GM23338 (cell line): ENCODE measurements at regions not wholly inside any gene's neighbourhood (a gene's known extent, or its start where the extent isn't known, plus 50 kb on each side); places are given as distances from the start of the nearest gene placed in this dataset.
"Not testable (repeated sequence)": the region's sequence is repeated elsewhere in the genome, so short reads cannot be mapped to it uniquely, and the experiment has no call there.

Source experiments
- ATAC-seq: fragments of 200-7000 bp; cut with Tn5 transposase; 3 replicates; pipeline ENCODE4 v1.9.1; 2020
- DNase-seq: peaks from one replicate; pipeline ENCODE4 v3.0.0-alpha.2; 2015; ENCODE audit warnings: low spot score
- H2AFZ ChIP-seq: fragments of 200-600 bp; sonication (generic); 2 replicates; pipeline ENCODE4 v1.8.0; 2016; ENCODE audit warnings: antibody characterized with exemption, mild to moderate bottlenecking, moderate library complexity
- H3F3A ChIP-seq: fragments of 200-600 bp; sonication (generic); replicated peaks from 2 replicates; pipeline ENCODE4 v1.8.0; 2017; ENCODE audit warnings: antibody characterized with exemption, mixed run types, low read depth
- H3K27ac ChIP-seq: fragments of 200-600 bp; sonication (generic); 2 replicates; pipeline ENCODE4 v1.6.1; 2016; ENCODE audit warnings: low read depth
- H3K27me3 ChIP-seq: fragments of 200-600 bp; sonication (generic); 2 replicates; pipeline ENCODE4 v1.8.0; 2016; ENCODE audit warnings: mild to moderate bottlenecking, mixed run types, moderate library complexity; ENCODE audit not compliant: insufficient read depth
- H3K36me3 ChIP-seq: fragments of 200-600 bp; sonication (generic); 2 replicates; pipeline ENCODE4 v1.8.0; 2016; ENCODE audit warnings: mild to moderate bottlenecking; ENCODE audit not compliant: insufficient read depth
- H3K4me1 ChIP-seq: fragments of 200-600 bp; sonication (generic); 2 replicates; pipeline ENCODE4 v1.8.0; 2016; ENCODE audit warnings: mild to moderate bottlenecking, moderate library complexity; ENCODE audit not compliant: insufficient read depth
- H3K4me2 ChIP-seq: fragments of 200-600 bp; sonication (generic); 2 replicates; pipeline ENCODE4 v1.7.1; 2017; ENCODE audit warnings: mixed run types
- H3K4me3 ChIP-seq: fragments of 200-600 bp; sonication (generic); 2 replicates; pipeline ENCODE4 v1.6.1; 2016; ENCODE audit warnings: mixed run types
- H3K79me2 ChIP-seq: fragments of 200-600 bp; sonication (generic); replicated peaks from 2 replicates; pipeline ENCODE4 v1.8.0; 2017; ENCODE audit warnings: mild to moderate bottlenecking; ENCODE audit not compliant: insufficient read depth
- H3K9me2 ChIP-seq: fragments of 200-600 bp; sonication (generic); 2 replicates; pipeline ENCODE4 v1.8.0; 2017; ENCODE audit not compliant: insufficient read depth
- H4K20me1 ChIP-seq: fragments of 200-600 bp; sonication (generic); replicated peaks from 2 replicates; pipeline ENCODE4 v1.8.0; 2017; ENCODE audit warnings: mild to moderate bottlenecking; ENCODE audit not compliant: insufficient read depth
- H3K27ac Mint-ChIP-seq: 2 replicates; pipeline ENCODE4 v1.8.0; 2020; ENCODE audit warnings: inconsistent platforms, mild to moderate bottlenecking, moderate library complexity, mixed read lengths
- H3K27me3 Mint-ChIP-seq: 3 replicates; pipeline ENCODE4 v1.8.0; 2022; ENCODE audit warnings: low read depth, mild to moderate bottlenecking, moderate library complexity, mixed read lengths, inconsistent platforms; ENCODE audit not compliant: insufficient read depth, poor library complexity
- H3K36me3 Mint-ChIP-seq: 3 replicates; pipeline ENCODE4 v1.8.0; 2021; ENCODE audit warnings: low read depth, mild to moderate bottlenecking, inconsistent platforms, moderate library complexity, mixed read lengths
- H3K4me1 Mint-ChIP-seq: 3 replicates; pipeline ENCODE4 v1.8.0; 2020; ENCODE audit warnings: mild to moderate bottlenecking, inconsistent platforms, mixed read lengths
- H3K4me3 Mint-ChIP-seq: 3 replicates; pipeline ENCODE4 v1.8.0; 2021; ENCODE audit warnings: moderate library complexity, mild to moderate bottlenecking, inconsistent platforms, mixed read lengths
- H3K9me3 Mint-ChIP-seq: 3 replicates; pipeline ENCODE4 v1.8.0; 2020; ENCODE audit warnings: moderate library complexity, mild to moderate bottlenecking, inconsistent platforms, mixed read lengths
- CREB1 ChIP-seq: fragments of 250-450 bp; sonication (Bioruptor Pico); IDR thresholded peaks from 2 replicates; pipeline ENCODE4 v1.5.0; 2020; ENCODE audit warnings: low read depth, mild to moderate bottlenecking, moderate library complexity
- CTCF ChIP-seq, 2 experiments: fragments of 200-600 bp in 1 of 2; sonication (generic) in 1 of 2; conservative IDR thresholded peaks; 2 replicates each; pipeline versions ENCODE4 v1.5.1 to v1.6.1; 2016 to 2017; ENCODE audit warnings: antibody characterized with exemption in 2 of 2, low read depth in 2 of 2, mild to moderate bottlenecking in 2 of 2, moderate library complexity in 1 of 2
- ETS1 ChIP-seq: IDR thresholded peaks from 2 replicates; pipeline ENCODE4 v1.6.1; 2016; ENCODE audit warnings: antibody characterized with exemption
- EZH2 ChIP-seq: fragments of 200-600 bp; sonication (generic); IDR thresholded peaks from one replicate; pipeline ENCODE4 v1.8.0; 2017; ENCODE audit warnings: antibody characterized with exemption, mild to moderate bottlenecking, low read depth; ENCODE audit not compliant: unreplicated experiment
- EZH2phosphoT487 ChIP-seq: fragments of 200-600 bp; sonication (generic); IDR thresholded peaks from one replicate; pipeline ENCODE4 v1.8.1; 2018; ENCODE audit warnings: antibody characterized with exemption; ENCODE audit not compliant: unreplicated experiment
- JUNB ChIP-seq: IDR thresholded peaks from one replicate; pipeline ENCODE4 v1.6.1; 2016; ENCODE audit warnings: antibody characterized with exemption; ENCODE audit not compliant: unreplicated experiment
- NANOG ChIP-seq: IDR thresholded peaks from 2 replicates; pipeline ENCODE4 v1.6.1; 2016; ENCODE audit warnings: antibody characterized with exemption, borderline replicate concordance
- ZNF462 ChIP-seq: fragments of 250-450 bp; sonication (Bioruptor Pico); IDR thresholded peaks from 2 replicates; pipeline ENCODE4 v1.5.0; 2020; ENCODE audit warnings: mild to moderate bottlenecking, moderate library complexity

- ATAC-seq, H3K4me1 ChIP-seq, H3K27me3 ChIP-seq, H3K36me3 Mint-ChIP-seq, H3F3A ChIP-seq, DNase-seq, H3K27me3 Mint-ChIP-seq, H3K4me2 ChIP-seq, H3K4me3 Mint-ChIP-seq, H3K27ac ChIP-seq, H3K79me2 ChIP-seq, H3K27ac Mint-ChIP-seq, H2AFZ ChIP-seq, H3K4me3 ChIP-seq, H3K36me3 ChIP-seq, H3K9me3 Mint-ChIP-seq, H3K9me2 ChIP-seq, H4K20me1 ChIP-seq: not testable (repeated sequence)
- H3K4me1 Mint-ChIP-seq = peaks cover 12% of the 10 kb centered on the region
Observed at GRCh38 chr6:86478316-86478715, 459.0 kb upstream of the HTR1E start.

GRCh38 chr6:86477500-86478148, 459.7 kb upstream of the HTR1E start:
- no peak overlapping the region for H3K4me2 ChIP-seq
- no peak overlapping the region for H3K4me3 Mint-ChIP-seq
- no peak overlapping the region for H3K4me3 ChIP-seq
- H3K79me2 ChIP-seq = no peaks in the 10 kb centered on the region
- peak overlapping the region; percentile 71; the same call in 1 of the 2 replicates for H3K27ac Mint-ChIP-seq
- DNase-seq (peak; percentile 45), ATAC-seq (peak; percentile 63)
- H2AFZ ChIP-seq = peak overlapping the region; percentile 52; the same call in 1 of the 2 replicates
- H3K36me3 Mint-ChIP-seq = no peaks in the 10 kb centered on the region; the same call in 2 of the 3 replicates
- TF ChIP-seq CREB1 (CRISPR knock-in tag) = no peak
- no peak for TF ChIP-seq JUNB
- TF ChIP-seq NANOG = no peak
- TF ChIP-seq EZH2 = no peak
- no peak for TF ChIP-seq ZNF462
- no peak for TF ChIP-seq ETS1
- TF ChIP-seq CTCF (conservative IDR thresholded peaks at IDR 0.05; ENCODE audit: low read depth in 2 of 2) = no peak
- no peak for TF ChIP-seq EZH2phosphoT487
- no peak overlapping the region for H3K27ac ChIP-seq
- no peaks in the 10 kb centered on the region for H3K36me3 ChIP-seq
- H3K27me3 ChIP-seq = no peaks in the 10 kb centered on the region
- H4K20me1 ChIP-seq = no peaks in the 10 kb centered on the region
- H3K9me3 Mint-ChIP-seq = no peaks in the 10 kb centered on the region; the same call in 2 of the 3 replicates
- H3K4me1 Mint-ChIP-seq = peaks cover 12% of the 10 kb centered on the region
- H3K4me1 ChIP-seq = no peaks in the 10 kb centered on the region
- 0 out of 2 replicates have a peak, but pooled peaks cover 5% of the 10 kb centered on the region for H3K9me2 ChIP-seq
- H3F3A ChIP-seq = no peaks in the 10 kb centered on the region
- peaks cover 4% of the 10 kb centered on the region for H3K27me3 Mint-ChIP-seq
